ENCODE measurements at regions not wholly inside any gene's neighbourhood (a gene's known extent, or its start where the extent isn't known, plus 50 kb on each side); places are given as distances from the start of the nearest gene placed in this dataset.

GRCh38 chr14:100442036-100442435 lies 118.9 kb downstream of the SLC25A47 start:
- no peak for TF ChIP-seq CTCF (IDR thresholded peaks at IDR 0.05)
- no peak for ATAC-seq (ENCODE audit: low FRiP score)
- DNase-seq (ENCODE audit: low spot score), result no peak

DNA sequence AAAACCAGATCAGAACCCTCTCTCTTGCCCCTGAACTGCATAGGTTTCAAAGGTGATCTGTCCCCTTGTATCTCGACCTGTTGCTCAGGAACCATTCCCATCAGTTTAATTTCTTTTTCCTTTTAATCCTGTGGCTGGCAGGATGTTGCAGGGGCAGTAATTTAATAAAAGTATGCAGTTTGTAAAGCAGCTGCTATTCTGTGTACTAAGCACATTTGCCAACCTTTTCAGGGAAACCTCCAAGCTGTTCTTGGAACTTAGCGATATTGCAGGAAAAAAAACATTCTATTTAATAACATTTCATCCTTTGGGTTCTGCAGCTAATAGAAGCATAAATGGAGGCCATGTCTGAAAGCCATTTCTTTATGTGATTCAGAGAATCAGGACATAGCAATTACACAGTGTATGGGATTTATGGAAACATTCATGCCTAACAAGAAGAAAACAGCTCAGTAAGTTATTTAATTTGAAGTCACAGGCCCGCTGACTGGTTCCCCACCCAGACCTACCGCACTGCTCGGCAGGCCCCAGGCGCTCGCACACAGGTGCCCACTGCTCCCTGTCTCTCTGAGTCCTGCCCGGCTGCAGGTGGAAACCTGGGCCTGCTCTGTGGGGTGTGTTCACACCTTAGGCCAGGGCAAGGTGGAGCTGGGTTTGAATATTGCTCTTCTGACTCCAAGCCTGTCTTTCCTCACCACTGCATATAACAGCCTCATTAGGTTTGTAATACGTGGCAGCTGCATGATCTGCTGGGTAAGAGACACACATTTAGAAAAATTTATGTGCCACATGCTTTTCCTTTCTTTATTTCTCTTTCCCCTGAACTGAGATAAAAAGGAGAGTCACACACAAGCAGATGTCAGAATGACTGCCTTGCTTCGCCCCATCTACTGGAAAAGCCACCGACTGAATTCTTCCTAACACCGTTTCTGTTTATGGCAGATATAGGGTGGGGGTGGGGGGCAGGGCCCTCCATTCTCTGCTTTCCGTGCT lies 119.7 kb downstream of the SLC25A47 start:
- no peak for ATAC-seq (ENCODE audit: low FRiP score)
- no peak for TF ChIP-seq CTCF (IDR thresholded peaks at IDR 0.05)

GRCh38 chr14:100443603-100444002 lies 120.5 kb downstream of the SLC25A47 start:
- ATAC-seq (ENCODE audit: low FRiP score), result no peak
- TF ChIP-seq CTCF (IDR thresholded peaks at IDR 0.05), result no peak
- no peak for DNase-seq (ENCODE audit: low spot score)

More for the DNA sequence above, 119.7 kb downstream of the SLC25A47 start:
- no peak for DNase-seq (ENCODE audit: low spot score)

GRCh38 chr14:100445436-100446088 lies 122.4 kb downstream of the SLC25A47 start:
- no peak for TF ChIP-seq CTCF (IDR thresholded peaks at IDR 0.05)
- ATAC-seq (ENCODE audit: low FRiP score) (no peak), DNase-seq (ENCODE audit: low spot score) (no peak)

DNA sequence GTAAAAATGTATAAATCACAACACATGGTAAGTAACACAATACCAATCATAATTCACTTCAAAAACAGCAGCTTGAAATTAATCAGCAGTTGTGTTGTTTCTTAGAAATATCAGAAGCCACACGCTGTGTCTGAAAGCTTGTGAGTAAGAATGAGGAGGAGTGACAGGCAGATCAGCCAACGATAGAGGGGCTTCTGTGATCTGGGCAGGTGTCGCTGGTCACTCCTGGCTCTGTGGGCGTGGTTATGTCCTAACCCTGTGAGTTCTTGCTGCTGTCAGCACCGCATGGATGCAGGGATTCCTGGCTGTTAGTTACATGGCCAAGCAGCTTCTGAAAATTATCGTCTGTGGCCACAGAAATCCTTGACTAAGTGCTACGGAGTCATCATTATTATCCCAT lies 123.4 kb downstream of the SLC25A47 start:
- ATAC-seq (ENCODE audit: low FRiP score) (no peak), DNase-seq (ENCODE audit: low spot score) (no peak)
- TF ChIP-seq CTCF (IDR thresholded peaks at IDR 0.05), result no peak

- TF ChIP-seq CTCF (IDR thresholded peaks at IDR 0.05), result no peak
- ATAC-seq (ENCODE audit: low FRiP score), result no peak
Measured at GRCh38 chr14:100448376-100448775, 125.2 kb downstream of the SLC25A47 start.

More at GRCh38 chr14:100448376-100448775, 125.2 kb downstream of the SLC25A47 start:
- DNase-seq (ENCODE audit: low spot score), result no peak

Measured in omental fat pad (tissue), 3 donors.